Activated T-cell treated with anti-CD3 and anti-CD28 coated beads, Interleukin-2, amount 50 U/mL, for 48 hours (primary cell): ENCODE measurements at regions not wholly inside any gene's neighbourhood (a gene's known extent, or its start where the extent isn't known, plus 50 kb on each side); places are given as distances from the start of the nearest gene placed in this dataset.

ENCODE experiments used
- DNase-seq, 2 experiments: peaks; one replicate each; pipeline ENCODE4 v3.0.0-alpha.2; 2020

GRCh38 chr11:23494981-23495380 is 634.7 kb upstream of the CCDC179 start:
- no peak for DNase-seq

DNA sequence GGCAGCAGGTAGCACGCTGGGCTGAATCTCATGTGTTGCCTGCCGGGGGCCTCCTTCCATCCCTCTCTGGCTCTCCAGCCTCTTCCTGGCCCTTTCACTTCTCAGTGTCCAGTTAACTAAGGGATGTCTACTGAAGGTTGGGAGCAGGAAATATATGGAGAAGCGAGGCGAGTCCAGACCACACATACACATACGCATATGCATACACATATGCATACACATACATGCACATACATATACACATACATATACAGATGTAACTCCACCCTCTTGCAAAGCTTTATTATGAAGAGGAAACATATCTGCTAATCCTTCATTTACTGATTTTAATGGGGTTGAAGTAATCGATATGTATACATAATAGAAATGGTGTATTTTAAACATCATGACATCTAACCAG is 636.1 kb upstream of the CCDC179 start:
- no peak for DNase-seq

GRCh38 chr11:23497040-23497439 is 636.8 kb upstream of the CCDC179 start:
- no peak for DNase-seq

DNA sequence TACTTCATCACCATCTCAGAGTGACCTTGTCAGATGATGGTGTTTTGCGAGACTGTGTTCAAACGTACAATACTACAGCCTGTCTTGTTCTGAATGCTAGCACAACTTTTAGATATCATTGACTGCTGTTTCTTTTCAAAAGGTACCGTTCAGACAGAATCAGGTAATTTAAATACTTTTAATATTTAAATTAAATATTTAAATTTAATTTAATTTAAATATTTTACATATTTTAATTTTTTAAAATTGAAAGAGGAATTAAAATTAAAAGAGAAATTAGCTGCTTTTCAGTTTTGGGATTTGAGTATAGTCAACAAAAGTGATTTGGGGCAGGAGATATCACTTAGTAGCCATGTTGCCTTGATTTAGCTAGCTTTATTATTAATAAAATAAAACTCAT is 642.1 kb upstream of the CCDC179 start:
- no peak for DNase-seq

- DNase-seq: no peak
Measured at GRCh38 chr11:23502826-23503225, 642.6 kb upstream of the CCDC179 start.

GRCh38 chr11:23509023-23509422 is 648.7 kb upstream of the CCDC179 start:
- DNase-seq: no peak

DNA sequence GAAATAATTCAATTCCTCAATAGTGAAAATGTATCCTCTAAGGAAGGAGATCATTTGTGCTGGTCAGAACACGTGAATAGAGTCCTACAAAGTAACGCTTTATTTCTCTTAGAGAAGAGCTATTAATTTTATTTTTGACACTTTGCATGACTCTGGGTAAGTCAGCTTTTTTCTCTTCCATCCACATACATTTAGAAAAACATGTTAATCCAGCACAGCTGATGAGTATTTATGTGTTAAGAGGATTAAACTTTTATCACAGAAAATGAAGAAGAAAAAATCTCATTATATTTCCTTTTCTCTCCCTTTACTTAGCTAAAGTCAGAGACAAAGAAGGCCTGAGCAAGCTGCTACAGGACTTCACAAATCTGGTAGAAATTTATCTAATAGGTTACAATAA is 649.5 kb upstream of the CCDC179 start:
- no peak for DNase-seq

DNA sequence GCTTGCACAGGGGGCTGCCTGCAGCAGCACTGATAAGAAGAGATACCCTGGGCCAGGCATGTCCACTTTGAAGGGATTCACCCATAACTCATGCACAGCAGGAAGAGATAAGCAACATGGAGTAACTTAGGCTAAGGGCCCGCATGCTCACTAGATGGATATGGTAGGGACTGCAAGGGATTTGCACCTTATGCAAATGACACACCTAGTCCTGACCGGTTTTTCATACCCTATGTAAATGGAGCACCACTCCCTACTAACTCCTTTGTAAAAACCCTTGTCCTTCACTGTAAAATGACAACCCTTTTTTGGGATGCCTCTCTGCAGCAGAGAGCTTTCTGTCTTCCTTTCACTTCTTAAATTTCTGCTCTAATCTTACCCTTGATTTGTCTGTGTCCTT is 658.9 kb upstream of the CCDC179 start:
- DNase-seq: no peak

DNA sequence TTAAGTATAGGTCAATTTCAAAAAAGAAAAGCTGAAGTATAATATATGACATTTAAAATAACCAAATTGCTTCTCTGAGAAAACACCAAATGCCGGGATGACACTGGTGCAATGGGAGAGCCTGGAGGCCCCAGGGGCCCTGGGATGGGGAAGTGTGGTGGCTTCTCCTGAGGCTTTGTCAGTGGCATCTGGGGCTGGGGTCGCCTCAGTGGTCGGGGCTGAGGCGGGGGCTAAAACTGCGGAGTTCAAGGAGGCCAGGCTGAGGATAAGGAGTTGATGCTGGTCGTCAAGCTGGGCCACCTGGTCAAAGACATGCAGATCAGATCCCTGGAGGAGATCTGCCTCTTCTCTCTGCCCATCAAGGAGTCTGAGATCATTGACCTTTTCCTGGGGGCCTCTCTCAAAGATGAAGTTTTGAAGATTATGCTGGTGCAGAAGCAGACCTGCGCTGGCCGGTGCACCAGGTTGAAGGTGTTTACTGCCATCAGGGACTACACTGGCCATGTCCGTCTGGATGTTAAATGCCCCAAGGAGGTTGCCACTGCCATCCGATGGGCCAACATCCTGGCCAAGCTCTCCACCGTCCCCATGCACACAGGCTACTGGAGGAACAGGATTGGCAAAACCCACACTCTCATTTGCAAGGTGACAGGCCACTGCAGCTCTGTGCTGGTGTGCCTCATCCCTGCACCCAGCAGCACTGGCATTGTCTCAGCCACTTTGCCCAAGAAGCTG is 660.1 kb upstream of the CCDC179 start:
- DNase-seq: no peak

- no peak for DNase-seq
Measured at GRCh38 chr11:23536907-23537306, 676.6 kb upstream of the CCDC179 start.

GRCh38 chr11:23539556-23539955 is 679.3 kb upstream of the CCDC179 start:
- DNase-seq: no peak

GRCh38 chr11:23540101-23540561 is 679.9 kb upstream of the CCDC179 start:
- DNase-seq: peak in 1 of 2 experiments; percentile 16

DNA sequence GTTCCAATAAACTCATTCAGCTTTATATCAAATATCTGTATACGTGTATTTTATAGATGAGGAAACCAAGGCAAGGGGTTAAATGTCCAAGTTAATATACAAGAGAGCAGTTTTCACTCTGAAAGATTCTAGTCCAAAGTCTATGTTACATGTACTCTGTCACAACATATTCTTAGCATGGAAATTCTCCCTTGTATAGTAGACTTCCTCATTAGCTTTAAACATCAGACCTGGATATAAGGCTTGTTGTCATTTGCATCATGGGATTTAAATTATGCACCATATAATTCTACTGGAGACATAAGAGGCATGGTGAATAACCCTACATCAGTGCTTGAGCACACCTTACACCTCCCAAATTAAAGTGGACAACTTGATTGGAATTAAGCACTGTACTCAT is 681.9 kb upstream of the CCDC179 start:
- DNase-seq: no peak

- DNase-seq: no peak
Measured at GRCh38 chr11:23542816-23543215, 682.5 kb upstream of the CCDC179 start.

- no peak for DNase-seq
Measured at GRCh38 chr11:23543651-23544222, 683.5 kb upstream of the CCDC179 start.

GRCh38 chr11:23551706-23552105 is 691.4 kb upstream of the CCDC179 start:
- DNase-seq: no peak

- no peak for DNase-seq
Measured at GRCh38 chr11:23554002-23554401, 693.7 kb upstream of the CCDC179 start.

DNA sequence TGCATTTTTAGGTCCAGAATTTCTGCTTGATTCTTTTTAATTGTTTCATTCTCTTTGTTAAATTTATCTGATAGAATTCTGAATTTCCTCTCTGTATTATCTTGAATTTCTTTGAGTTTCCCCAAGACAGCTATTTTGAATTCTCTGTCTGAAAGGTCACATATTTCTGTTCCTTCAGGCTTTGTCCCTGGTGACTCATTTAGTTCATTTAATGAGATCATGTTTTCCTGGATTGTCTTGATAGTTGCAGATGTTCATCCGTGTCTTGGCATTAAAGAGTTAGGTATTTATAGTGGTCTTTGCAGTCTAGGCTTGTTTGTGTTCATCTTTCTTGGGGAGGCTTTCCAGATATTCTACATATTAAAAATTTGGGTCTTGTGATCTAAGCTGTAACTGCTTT is 694.8 kb upstream of the CCDC179 start:
- no peak for DNase-seq

DNA sequence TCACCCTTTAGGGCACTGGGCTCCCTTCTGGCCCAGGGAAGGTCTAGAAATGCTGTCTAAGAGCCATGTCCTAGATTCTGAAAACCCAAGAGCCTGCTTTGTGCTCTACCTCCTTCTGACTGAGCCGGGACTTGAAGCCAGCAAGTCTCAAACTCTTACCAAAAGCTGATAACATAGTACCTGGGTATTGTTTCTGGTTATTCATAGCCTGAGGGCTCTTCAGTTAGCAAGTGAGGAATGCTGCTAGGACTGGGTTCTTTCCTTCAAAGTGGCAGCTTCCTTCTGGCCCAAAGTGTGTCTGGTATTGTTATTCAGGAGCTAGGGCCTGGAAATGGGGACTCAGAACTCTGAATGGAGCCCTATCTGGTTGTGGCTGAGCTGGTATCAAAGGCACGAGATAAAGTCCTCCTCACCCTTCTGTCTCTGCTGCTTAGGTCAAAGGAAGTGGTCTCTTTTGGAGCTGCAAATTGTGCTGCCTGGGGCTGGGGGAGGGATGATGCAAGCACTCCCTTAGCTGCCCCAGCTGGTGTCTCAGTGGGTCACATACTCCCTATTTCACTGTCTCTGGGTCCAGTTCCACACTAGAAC is 696.0 kb upstream of the CCDC179 start:
- DNase-seq: no peak

GRCh38 chr11:23563591-23563990 is 703.3 kb upstream of the CCDC179 start:
- DNase-seq: no peak

DNA sequence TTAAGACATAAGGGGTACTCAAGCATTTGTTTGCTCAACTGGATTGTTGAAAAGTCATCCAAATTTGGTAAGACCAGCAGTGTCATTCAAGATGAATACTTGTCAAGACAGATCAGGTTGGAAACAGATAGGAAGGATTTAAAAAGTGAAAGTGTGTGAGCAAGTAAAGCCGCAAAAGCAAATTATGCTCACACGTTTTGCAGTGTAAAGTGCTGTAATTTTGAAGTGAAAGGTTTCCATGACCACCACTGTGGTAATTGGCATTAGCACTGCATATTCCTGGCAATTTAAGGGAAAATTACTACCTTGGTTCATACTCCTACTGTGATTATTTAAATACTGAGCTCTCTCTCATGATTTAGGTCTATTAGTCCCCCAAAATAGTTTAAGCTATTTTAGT is 704.1 kb upstream of the CCDC179 start:
- DNase-seq: no peak

DNA sequence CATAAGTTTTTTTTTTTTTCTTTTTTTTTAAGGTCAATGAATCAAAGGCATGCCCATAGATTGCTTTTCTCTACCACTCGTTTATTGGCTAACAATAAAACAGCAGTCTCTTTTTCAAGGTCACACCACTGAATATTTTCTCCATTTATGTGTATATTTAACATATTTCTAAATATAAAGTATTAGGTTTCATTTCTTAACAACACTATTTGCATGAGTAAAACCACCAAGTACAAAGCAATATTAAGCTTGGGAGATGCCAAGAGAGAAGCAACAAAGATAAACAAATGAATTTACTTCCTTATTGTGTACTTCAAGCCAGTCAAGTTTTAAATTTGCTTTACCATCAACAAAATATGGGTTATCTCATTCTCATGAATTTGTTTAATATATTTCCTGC is 708.9 kb upstream of the CCDC179 start:
- DNase-seq: no peak

DNA sequence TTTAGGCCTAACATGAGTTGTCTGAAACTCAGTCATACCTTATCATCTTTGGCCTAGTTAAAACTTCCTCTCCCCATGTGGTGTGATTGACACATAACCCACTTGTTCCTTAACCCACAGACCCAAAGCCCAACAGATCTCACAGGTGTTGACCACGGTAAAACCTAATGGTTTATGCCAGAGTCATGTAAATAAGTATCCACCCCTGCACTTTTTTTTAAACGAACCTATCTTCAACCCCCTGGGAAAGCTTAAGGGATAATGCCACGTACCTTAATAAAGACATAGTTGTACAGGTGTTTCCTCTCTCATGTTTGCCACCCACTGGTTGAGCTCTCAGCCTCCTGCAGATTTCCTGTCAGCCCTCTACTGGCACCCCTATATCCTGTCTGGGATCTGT is 709.3 kb upstream of the CCDC179 start:
- no peak for DNase-seq

GRCh38 chr11:23570828-23571227 is 710.6 kb upstream of the CCDC179 start:
- DNase-seq: no peak

DNA sequence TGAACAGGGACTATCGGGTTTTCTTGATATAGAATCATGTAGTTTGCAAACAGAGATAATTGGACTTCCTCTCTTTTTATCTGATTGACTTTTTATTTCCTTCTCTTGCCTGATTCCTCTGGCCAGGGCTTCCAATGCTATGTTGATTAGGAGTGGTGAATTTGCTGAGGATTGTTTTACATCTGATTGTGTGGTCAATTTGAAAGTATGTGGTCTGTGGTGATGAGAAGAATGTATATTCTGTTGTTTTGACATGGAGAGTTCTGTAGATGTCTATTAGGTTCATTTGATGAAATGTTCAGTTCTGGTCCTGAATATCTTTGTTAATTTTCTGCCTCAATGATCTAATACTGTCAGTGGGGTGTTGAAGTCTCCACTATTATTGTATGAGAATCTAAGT is 713.2 kb upstream of the CCDC179 start:
- DNase-seq: no peak
